K562 (cell line): ENCODE measurements at regions not wholly inside any gene's neighbourhood (a gene's known extent, or its start where the extent isn't known, plus 50 kb on each side); places are given as distances from the start of the nearest gene placed in this dataset.

Source experiments
- ATAC-seq: fragments of 200-7000 bp; cut with Tn5 transposase; 3 replicates; pipeline ENCODE4 v1.9.1; 2020; ENCODE audit warnings: moderate library complexity
- BruUV-seq: library from RNA; stranded (reverse); fragments of 400-500 nt; replicated peaks from 2 replicates; lab custom pipeline; 2021; lab: Mats Ljungman, UMichigan
- CTCF ChIA-PET: fragments of 300-600 bp; formaldehyde crosslinking; extraction: SDS; loops from one replicate; lab custom pipeline; 2021; ENCODE audit warnings: low intra/inter-chr PET ratio; lab: Yijun Ruan, JAX
- POLR2A ChIA-PET: fragments of 300-600, 350-650 bp; sonication (Branson Sonifier 250); formaldehyde crosslinking; extraction: SDS; loops from one replicate; lab custom pipeline; 2021; ENCODE audit warnings: antibody characterized with exemption, inconsistent platforms; lab: Yijun Ruan, JAX
- DNase-seq, 4 experiments: peaks; one replicate each; pipeline versions ENCODE4 v3.0.0 to v3.0.0-alpha.2; 2011 to 2018; ENCODE audit warnings: low spot score in 3 of 4, mixed read lengths in 3 of 4; ENCODE audit errors: extremely low read depth in 1 of 4
- FAIRE-seq: peaks from 2 replicates; lab custom pipeline; 2011; peaks lifted over from hg19 to GRCh38; lab: Jason Lieb, UNC
- H2AFZ ChIP-seq: 2 replicates; pipeline ENCODE4 v1.6.0; 2011; ENCODE audit warnings: low read depth, low read length, control low read depth, inconsistent platforms
- H3K27ac ChIP-seq: fragments of 200-600 bp; 3 replicates; pipeline ENCODE4 v1.8.0; 2011; ENCODE audit warnings: low read depth, mild to moderate bottlenecking, control low read depth, inconsistent platforms, low read length, moderate library complexity, mixed read lengths; ENCODE audit errors: extremely low read depth
- H3K27me3 ChIP-seq, 2 experiments: fragments of 300-600 bp in 1 of 2; 2 replicates in 1 of 2; 3 replicates in 1 of 2; pipeline versions ENCODE4 v1.6.0 to v1.8.0; 2011; ENCODE audit warnings: inconsistent platforms in 2 of 2, low read length in 2 of 2, mild to moderate bottlenecking in 1 of 2, mixed read lengths in 1 of 2, moderate library complexity in 1 of 2; ENCODE audit not compliant: control insufficient read depth in 2 of 2, insufficient read depth in 2 of 2
- H3K36me3 ChIP-seq: fragments of 300-600 bp; 3 replicates; pipeline ENCODE4 v1.8.0; 2011; ENCODE audit warnings: mild to moderate bottlenecking, low read length, inconsistent platforms; ENCODE audit not compliant: control insufficient read depth, insufficient read depth
- H3K4me1 ChIP-seq, 2 experiments: fragments of 200-600 bp in 1 of 2; replicated peaks in 1 of 2; 2 replicates in 1 of 2; 3 replicates in 1 of 2; pipeline versions ENCODE4 v1.5.1 to v1.8.0; 2011; ENCODE audit warnings: inconsistent platforms in 2 of 2, low read length in 2 of 2, mild to moderate bottlenecking in 1 of 2, mixed read lengths in 1 of 2, moderate library complexity in 1 of 2; ENCODE audit not compliant: control insufficient read depth in 2 of 2, insufficient read depth in 2 of 2
- H3K4me2 ChIP-seq: 2 replicates; pipeline ENCODE4 v1.6.1; 2011; ENCODE audit warnings: low read length, control low read depth, inconsistent platforms, mixed read lengths; ENCODE audit not compliant: insufficient read depth
- H3K4me3 ChIP-seq: fragments of 200-600 bp; sonication (generic), shearing (Covaris generic); 2 replicates; pipeline ENCODE4 v1.5.1; 2016; ENCODE audit warnings: control low read depth, inconsistent platforms
- H3K79me2 ChIP-seq: fragments of 200-600 bp; 3 replicates; pipeline ENCODE4 v1.8.0; 2011; ENCODE audit warnings: low read length, inconsistent platforms; ENCODE audit not compliant: control insufficient read depth, insufficient read depth
- H3K9ac ChIP-seq, 2 experiments: 2 replicates each; pipeline versions ENCODE4 v1.6.0 to v1.6.1; 2011; ENCODE audit warnings: low read depth in 2 of 2, low read length in 2 of 2, control low read depth in 1 of 2, inconsistent platforms in 1 of 2, mild to moderate bottlenecking in 1 of 2, mixed read lengths in 1 of 2; ENCODE audit not compliant: insufficient read depth in 1 of 2
- H3K9me1 ChIP-seq: one replicate; pipeline ENCODE4 v1.6.0; 2011; ENCODE audit warnings: inconsistent platforms, mild to moderate bottlenecking, low read length, moderate library complexity; ENCODE audit not compliant: control insufficient read depth, insufficient read depth
- H3K9me3 ChIP-seq: replicated peaks from 2 replicates; pipeline ENCODE4 v1.5.1; 2011; ENCODE audit warnings: low read depth, low read length, inconsistent platforms; ENCODE audit not compliant: control insufficient read depth, insufficient read depth
- H4K20me1 ChIP-seq: replicated peaks from 2 replicates; pipeline ENCODE4 v1.6.1; 2011; ENCODE audit warnings: low read length, inconsistent platforms, mixed read lengths; ENCODE audit not compliant: control insufficient read depth, insufficient read depth
- BCLAF1 ChIP-seq, 2 experiments: fragments of 450-650 bp in 1 of 2; IDR thresholded peaks; 2 replicates each; pipeline ENCODE4 v1.6.1; 2011 to 2017; ENCODE audit warnings: low read depth in 2 of 2, antibody characterized with exemption in 1 of 2, borderline replicate concordance in 1 of 2, low read length in 1 of 2, mild to moderate bottlenecking in 1 of 2, mixed read lengths in 1 of 2; ENCODE audit not compliant: control insufficient read depth in 1 of 2
- BRF1 ChIP-seq: IDR thresholded peaks from 3 replicates; pipeline ENCODE4 v1.6.1; 2011; ENCODE audit warnings: borderline replicate concordance, mild to moderate bottlenecking; ENCODE audit not compliant: insufficient read length; ENCODE audit errors: extremely low read depth
- CHD2 ChIP-seq: IDR thresholded peaks from 2 replicates; pipeline ENCODE4 v1.6.1; 2011; ENCODE audit warnings: low read depth, low read length
- DMBX1 ChIP-seq: fragments of 250-450 bp; sonication (Bioruptor Pico); IDR thresholded peaks from 2 replicates; pipeline ENCODE4 v1.8.0; 2022; ENCODE audit warnings: inconsistent platforms, mild to moderate bottlenecking, moderate library complexity, borderline replicate concordance
- GABPA ChIP-seq: fragments of 200-800 bp; sonication (Bioruptor generic); conservative IDR thresholded peaks from 2 replicates; pipeline ENCODE4 v1.6.1; 2016; ENCODE audit warnings: low read depth, missing genetic modification characterization, missing compliant biosample characterization
- KHSRP ChIP-seq: fragments of 450-650 bp; IDR thresholded peaks from 2 replicates; pipeline ENCODE4 v1.6.1; 2017
- MLX ChIP-seq, 2 experiments: fragments of 450-650 bp in 1 of 2; sonication (generic) in 1 of 2; formaldehyde crosslinking; conservative IDR thresholded peaks; 2 replicates each; pipeline versions ENCODE4 v1.4.0 to v1.8.1; 2020 to 2022; ENCODE audit warnings: mild to moderate bottlenecking in 1 of 2, missing genetic modification reagents in 1 of 2
- MXI1 ChIP-seq: IDR thresholded peaks from 2 replicates; pipeline ENCODE4 v1.6.1; 2011; ENCODE audit warnings: low read depth, mild to moderate bottlenecking, improper control_type of control experiment, low read length
- NCOA2 ChIP-seq, 2 experiments: fragments of 450-650 bp; IDR thresholded peaks; 2 replicates each; pipeline ENCODE4 v1.6.1; 2018; ENCODE audit warnings: mild to moderate bottlenecking in 2 of 2, moderate library complexity in 1 of 2; ENCODE audit not compliant: partially characterized antibody in 2 of 2
- NONO ChIP-seq, 2 experiments: fragments of 200-400 bp in 1 of 2; fragments of 450-650 bp in 1 of 2; formaldehyde crosslinking in 1 of 2; IDR thresholded peaks; 2 replicates each; pipeline ENCODE4 v1.6.1; 2017; ENCODE audit warnings: low read depth in 2 of 2, mild to moderate bottlenecking in 2 of 2, moderate library complexity in 2 of 2, low read length in 1 of 2
- PHB2 ChIP-seq: fragments of 450-650 bp; IDR thresholded peaks from 2 replicates; pipeline ENCODE4 v1.6.1; 2017; ENCODE audit warnings: low read depth
- RFX1 ChIP-seq: fragments of 450-650 bp; IDR thresholded peaks from 2 replicates; pipeline ENCODE4 v1.6.1; 2016; ENCODE audit warnings: mild to moderate bottlenecking, moderate library complexity
- SIRT6 ChIP-seq: IDR thresholded peaks from one replicate; pipeline ENCODE4 v1.6.1; 2012; ENCODE audit warnings: low read depth, mild to moderate bottlenecking, control low read depth, inconsistent platforms, low read length, moderate library complexity
- ZNF232 ChIP-seq: sonication (generic); formaldehyde crosslinking; IDR thresholded peaks from 2 replicates; pipeline ENCODE4 v1.8.0; 2022; ENCODE audit warnings: mild to moderate bottlenecking, missing genetic modification reagents
- ZNF282 ChIP-seq: sonication (generic); formaldehyde crosslinking; IDR thresholded peaks from 2 replicates; pipeline ENCODE4 v1.8.1; 2023; ENCODE audit warnings: missing genetic modification reagents
- WGBS: fragments of 100-300 bp; shearing (Covaris generic); methylation state at CpG from one replicate; pipeline ENCODE4 v1.1.6; 2016; ENCODE audit warnings: low coverage, mixed read lengths; ENCODE audit not compliant: insufficient coverage; ENCODE audit errors: missing lambda C conversion rate; 5-methylcytosine and 5-hydroxymethylcytosine counted together
- in situ Hi-C: fragments of 300-500 bp; cut with MboI; formaldehyde crosslinking; loops from 4 replicates; pipeline ENCODE4 v1.15.0; 2018; ENCODE audit warnings: inconsistent platforms, mixed read lengths
- intact Hi-C: fragments of 100-400 bp; cut with micrococcal nuclease; formaldehyde crosslinking; loops from 2 replicates; pipeline ENCODE4 v1.14.2; 2022

GRCh38 chr1:4132352-4133296, 232.6 kb upstream of the C1orf174 start:
- CTCF ChIA-PET: no interaction called here
- Histone ChIP-seq H4K20me1 (peaks cover 6% of the 10 kb centered on the region; the same call in 1 of the 2 replicates), H2AFZ (no peak overlapping the region), H3K27ac (no peak overlapping the region), H3K79me2 (no peaks in the 10 kb centered on the region), H3K4me1 (peaks cover 0 to 9% of the 10 kb centered on the region in 2 experiments; a peak in 1 of 5 replicates), H3K9me3 (peaks cover 6% of the 10 kb centered on the region; the same call in 1 of the 2 replicates), H3K4me3 (no peak overlapping the region), H3K27me3 (peaks cover 35 to 64% of the 10 kb centered on the region in 2 experiments), H3K9ac (no peak overlapping the region), H3K9me1 (no peaks in the 10 kb centered on the region), H3K36me3 (no peaks in the 10 kb centered on the region), H3K4me2 (no peak overlapping the region)
- in situ Hi-C loops (no loop called here), intact Hi-C loops (no loop called here)
- WGBS: 4% methylated on average over 48 of the region's 53 CpGs
- FAIRE-seq (no peak), ATAC-seq (no peak), DNase-seq (no peak)
- BruUV-seq: no TSS peak
- no peak for TF ChIP-seq ZNF232 (CRISPR knock-in tag)
- no peak for TF ChIP-seq MXI1
- no peak for TF ChIP-seq NONO (IDR thresholded peaks at IDR 0.05; ENCODE audit: low read depth in 2 of 2, low read length in 1 of 2)
- TF ChIP-seq KHSRP: no peak
- no peak for TF ChIP-seq BCLAF1 (IDR thresholded peaks at IDR 0.05; ENCODE audit: borderline replicate concordance in 1 of 2, control insufficient read depth in 1 of 2, low read depth in 2 of 2, low read length in 1 of 2)
- TF ChIP-seq NCOA2 (IDR thresholded peaks at IDR 0.05; ENCODE audit: partially characterized antibody in 2 of 2): no peak
- no peak for TF ChIP-seq DMBX1 (CRISPR knock-in tag)
- no peak for TF ChIP-seq RFX1
- TF ChIP-seq SIRT6: no peak
- TF ChIP-seq ZNF282 (CRISPR knock-in tag): no peak
- no peak for TF ChIP-seq BRF1
- TF ChIP-seq GABPA (tag): no peak
- TF ChIP-seq MLX (CRISPR knock-in tag; conservative IDR thresholded peaks at IDR 0.05): no peak
- TF ChIP-seq PHB2: no peak
- TF ChIP-seq CHD2: no peak
- POLR2A ChIA-PET: interaction anchor here (0.7 kb wide), 1 partner anchor 30 kb away, joined by 3 read pairs; no protein-coding TSS in a partner anchor
